ENCODE measurements at regions not wholly inside any gene's neighbourhood (a gene's known extent, or its start where the extent isn't known, plus 50 kb on each side); places are given as distances from the start of the nearest gene placed in this dataset.

- TF ChIP-seq CTCF (IDR thresholded peaks at IDR 0.05) (no peak), POLR2A (IDR thresholded peaks at IDR 0.05) (no peak)
Observed at GRCh38 chr10:4390219-4390618, 435.8 kb upstream of the AKR1E2 start.

Data from thyroid gland (tissue), 4 donors.